K562 (cell line): ENCODE measurements at regions not wholly inside any gene's neighbourhood (a gene's known extent, or its start where the extent isn't known, plus 50 kb on each side); places are given as distances from the start of the nearest gene placed in this dataset.

ENCODE experiments used
- ATAC-seq: fragments of 200-7000 bp; cut with Tn5 transposase; 3 replicates; pipeline ENCODE4 v1.9.1; 2020; ENCODE audit warnings: moderate library complexity
- BruUV-seq: library from RNA; stranded (reverse); fragments of 400-500 nt; replicated peaks from 2 replicates; lab custom pipeline; 2021; lab: Mats Ljungman, UMichigan
- CTCF ChIA-PET: fragments of 300-600 bp; formaldehyde crosslinking; extraction: SDS; loops from one replicate; lab custom pipeline; 2021; ENCODE audit warnings: low intra/inter-chr PET ratio; lab: Yijun Ruan, JAX
- POLR2A ChIA-PET: fragments of 300-600, 350-650 bp; sonication (Branson Sonifier 250); formaldehyde crosslinking; extraction: SDS; loops from one replicate; lab custom pipeline; 2021; ENCODE audit warnings: antibody characterized with exemption, inconsistent platforms; lab: Yijun Ruan, JAX
- DNase-seq, 4 experiments: peaks; one replicate each; pipeline versions ENCODE4 v3.0.0 to v3.0.0-alpha.2; 2011 to 2018; ENCODE audit warnings: low spot score in 3 of 4, mixed read lengths in 3 of 4; ENCODE audit errors: extremely low read depth in 1 of 4
- FAIRE-seq: peaks from 2 replicates; lab custom pipeline; 2011; peaks lifted over from hg19 to GRCh38; lab: Jason Lieb, UNC
- H2AFZ ChIP-seq: 2 replicates; pipeline ENCODE4 v1.6.0; 2011; ENCODE audit warnings: low read depth, low read length, control low read depth, inconsistent platforms
- H3K27ac ChIP-seq: fragments of 200-600 bp; 3 replicates; pipeline ENCODE4 v1.8.0; 2011; ENCODE audit warnings: low read depth, mild to moderate bottlenecking, control low read depth, inconsistent platforms, low read length, moderate library complexity, mixed read lengths; ENCODE audit errors: extremely low read depth
- H3K27me3 ChIP-seq, 2 experiments: fragments of 300-600 bp in 1 of 2; 2 replicates in 1 of 2; 3 replicates in 1 of 2; pipeline versions ENCODE4 v1.6.0 to v1.8.0; 2011; ENCODE audit warnings: inconsistent platforms in 2 of 2, low read length in 2 of 2, mild to moderate bottlenecking in 1 of 2, mixed read lengths in 1 of 2, moderate library complexity in 1 of 2; ENCODE audit not compliant: control insufficient read depth in 2 of 2, insufficient read depth in 2 of 2
- H3K36me3 ChIP-seq: fragments of 300-600 bp; 3 replicates; pipeline ENCODE4 v1.8.0; 2011; ENCODE audit warnings: mild to moderate bottlenecking, low read length, inconsistent platforms; ENCODE audit not compliant: control insufficient read depth, insufficient read depth
- H3K4me1 ChIP-seq, 2 experiments: fragments of 200-600 bp in 1 of 2; replicated peaks in 1 of 2; 2 replicates in 1 of 2; 3 replicates in 1 of 2; pipeline versions ENCODE4 v1.5.1 to v1.8.0; 2011; ENCODE audit warnings: inconsistent platforms in 2 of 2, low read length in 2 of 2, mild to moderate bottlenecking in 1 of 2, mixed read lengths in 1 of 2, moderate library complexity in 1 of 2; ENCODE audit not compliant: control insufficient read depth in 2 of 2, insufficient read depth in 2 of 2
- H3K4me2 ChIP-seq: 2 replicates; pipeline ENCODE4 v1.6.1; 2011; ENCODE audit warnings: low read length, control low read depth, inconsistent platforms, mixed read lengths; ENCODE audit not compliant: insufficient read depth
- H3K4me3 ChIP-seq: fragments of 200-600 bp; sonication (generic), shearing (Covaris generic); 2 replicates; pipeline ENCODE4 v1.5.1; 2016; ENCODE audit warnings: control low read depth, inconsistent platforms
- H3K79me2 ChIP-seq: fragments of 200-600 bp; 3 replicates; pipeline ENCODE4 v1.8.0; 2011; ENCODE audit warnings: low read length, inconsistent platforms; ENCODE audit not compliant: control insufficient read depth, insufficient read depth
- H3K9ac ChIP-seq, 2 experiments: 2 replicates each; pipeline versions ENCODE4 v1.6.0 to v1.6.1; 2011; ENCODE audit warnings: low read depth in 2 of 2, low read length in 2 of 2, control low read depth in 1 of 2, inconsistent platforms in 1 of 2, mild to moderate bottlenecking in 1 of 2, mixed read lengths in 1 of 2; ENCODE audit not compliant: insufficient read depth in 1 of 2
- H3K9me1 ChIP-seq: one replicate; pipeline ENCODE4 v1.6.0; 2011; ENCODE audit warnings: inconsistent platforms, mild to moderate bottlenecking, low read length, moderate library complexity; ENCODE audit not compliant: control insufficient read depth, insufficient read depth
- H3K9me3 ChIP-seq: replicated peaks from 2 replicates; pipeline ENCODE4 v1.5.1; 2011; ENCODE audit warnings: low read depth, low read length, inconsistent platforms; ENCODE audit not compliant: control insufficient read depth, insufficient read depth
- H4K20me1 ChIP-seq: replicated peaks from 2 replicates; pipeline ENCODE4 v1.6.1; 2011; ENCODE audit warnings: low read length, inconsistent platforms, mixed read lengths; ENCODE audit not compliant: control insufficient read depth, insufficient read depth
- CREB1 ChIP-seq, 2 experiments: sonication (generic) in 1 of 2; formaldehyde crosslinking in 1 of 2; IDR thresholded peaks; 2 replicates each; pipeline versions ENCODE4 v1.6.1 to v1.8.0; 2012 to 2022; ENCODE audit warnings: inconsistent platforms in 1 of 2, mild to moderate bottlenecking in 1 of 2, missing genetic modification reagents in 1 of 2, moderate library complexity in 1 of 2
- FOXP4 ChIP-seq: sonication (generic); formaldehyde crosslinking; IDR thresholded peaks from 2 replicates; pipeline ENCODE4 v1.8.0; 2022; ENCODE audit warnings: mild to moderate bottlenecking, missing genetic modification reagents, borderline replicate concordance
- NR4A1 ChIP-seq, 2 experiments: fragments of 250-450 bp in 1 of 2; fragments of 450-650 bp in 1 of 2; sonication (Bioruptor Pico) in 1 of 2; IDR thresholded peaks; 2 replicates each; pipeline versions ENCODE4 v1.4.0 to v1.6.1; 2016 to 2020; ENCODE audit warnings: mild to moderate bottlenecking in 2 of 2, missing compliant biosample characterization in 1 of 2, missing genetic modification characterization in 1 of 2, moderate library complexity in 1 of 2
- PYGO2 ChIP-seq: fragments of 450-650 bp; IDR thresholded peaks from 2 replicates; pipeline ENCODE4 v1.6.1; 2016; ENCODE audit warnings: mild to moderate bottlenecking, missing genetic modification characterization, moderate library complexity, missing compliant biosample characterization
- TRIM24 ChIP-seq, 2 experiments: fragments of 450-650 bp; IDR thresholded peaks; 2 replicates each; pipeline ENCODE4 v1.6.1; 2016
- ZNF445 ChIP-seq: fragments of 250-450 bp; sonication (Bioruptor Pico); IDR thresholded peaks from 2 replicates; pipeline ENCODE4 v1.4.0; 2020; ENCODE audit warnings: low read depth, mild to moderate bottlenecking, moderate library complexity
- WGBS: fragments of 100-300 bp; shearing (Covaris generic); methylation state at CpG from one replicate; pipeline ENCODE4 v1.1.6; 2016; ENCODE audit warnings: low coverage, mixed read lengths; ENCODE audit not compliant: insufficient coverage; ENCODE audit errors: missing lambda C conversion rate; 5-methylcytosine and 5-hydroxymethylcytosine counted together
- in situ Hi-C: fragments of 300-500 bp; cut with MboI; formaldehyde crosslinking; loops from 4 replicates; pipeline ENCODE4 v1.15.0; 2018; ENCODE audit warnings: inconsistent platforms, mixed read lengths
- intact Hi-C: fragments of 100-400 bp; cut with micrococcal nuclease; formaldehyde crosslinking; loops from 2 replicates; pipeline ENCODE4 v1.14.2; 2022

- intact Hi-C loops: no loop called here
- H3K4me3 ChIP-seq: no peak overlapping the region
- no peak for TF ChIP-seq CREB1 (IDR thresholded peaks at IDR 0.05)
- TF ChIP-seq CREB1 (CRISPR knock-in tag; IDR thresholded peaks at IDR 0.05): no peak
- no peak for TF ChIP-seq NR4A1 (CRISPR knock-in tag; IDR thresholded peaks at IDR 0.05)
- TF ChIP-seq NR4A1 (tag; IDR thresholded peaks at IDR 0.05): no peak
- no peaks in the 10 kb centered on the region for H3K9me1 ChIP-seq
- no peaks in the 10 kb centered on the region for H3K79me2 ChIP-seq
- BruUV-seq: no TSS peak
- no peaks in the 10 kb centered on the region for H3K4me1 ChIP-seq
- FAIRE-seq (no peak), ATAC-seq (no peak), DNase-seq (no peak)
- no peaks in the 10 kb centered on the region for H3K36me3 ChIP-seq
- CTCF ChIA-PET: no interaction called here
- no peak overlapping the region for H3K27ac ChIP-seq
- H3K9ac ChIP-seq: no peak overlapping the region
- WGBS: 4% methylated on average over 3 of the region's 3 CpGs
- in situ Hi-C loops: no loop called here
- H4K20me1 ChIP-seq: no peaks in the 10 kb centered on the region
- H3K9me3 ChIP-seq: no peaks in the 10 kb centered on the region
- H3K4me2 ChIP-seq: no peak overlapping the region
- no peaks in the 10 kb centered on the region for H3K27me3 ChIP-seq
- no peak overlapping the region for H2AFZ ChIP-seq
- POLR2A ChIA-PET: no interaction called here
Observed at GRCh38 chr5:93926831-93927620, 185.6 kb upstream of the POU5F2 start.

GRCh38 chr5:93925321-93925720, 183.9 kb upstream of the POU5F2 start:
- Histone ChIP-seq H3K79me2 (no peaks in the 10 kb centered on the region), H3K27me3 (no peaks in the 10 kb centered on the region), H2AFZ (no peak overlapping the region), H3K4me1 (no peaks in the 10 kb centered on the region), H3K4me2 (no peak overlapping the region), H3K27ac (no peak overlapping the region), H3K9me3 (no peaks in the 10 kb centered on the region), H3K36me3 (no peaks in the 10 kb centered on the region), H3K9me1 (no peaks in the 10 kb centered on the region), H3K4me3 (no peak overlapping the region), H4K20me1 (no peaks in the 10 kb centered on the region), H3K9ac (no peak overlapping the region)
- in situ Hi-C loops (no loop called here), intact Hi-C loops (no loop called here)
- ATAC-seq (no peak), DNase-seq (no peak), FAIRE-seq (no peak)
- BruUV-seq: no TSS peak
- WGBS: 0% methylated on average over 1 of the region's 1 CpG
- ChIA-PET CTCF (no interaction called here), POLR2A (no interaction called here)
- TF ChIP-seq ZNF445 (CRISPR knock-in tag) (no peak), PYGO2 (no peak), FOXP4 (no peak), TRIM24 (IDR thresholded peaks at IDR 0.05) (no peak)
